ENCODE measurements at regions not wholly inside any gene's neighbourhood (a gene's known extent, or its start where the extent isn't known, plus 50 kb on each side); places are given as distances from the start of the nearest gene placed in this dataset.

DNA sequence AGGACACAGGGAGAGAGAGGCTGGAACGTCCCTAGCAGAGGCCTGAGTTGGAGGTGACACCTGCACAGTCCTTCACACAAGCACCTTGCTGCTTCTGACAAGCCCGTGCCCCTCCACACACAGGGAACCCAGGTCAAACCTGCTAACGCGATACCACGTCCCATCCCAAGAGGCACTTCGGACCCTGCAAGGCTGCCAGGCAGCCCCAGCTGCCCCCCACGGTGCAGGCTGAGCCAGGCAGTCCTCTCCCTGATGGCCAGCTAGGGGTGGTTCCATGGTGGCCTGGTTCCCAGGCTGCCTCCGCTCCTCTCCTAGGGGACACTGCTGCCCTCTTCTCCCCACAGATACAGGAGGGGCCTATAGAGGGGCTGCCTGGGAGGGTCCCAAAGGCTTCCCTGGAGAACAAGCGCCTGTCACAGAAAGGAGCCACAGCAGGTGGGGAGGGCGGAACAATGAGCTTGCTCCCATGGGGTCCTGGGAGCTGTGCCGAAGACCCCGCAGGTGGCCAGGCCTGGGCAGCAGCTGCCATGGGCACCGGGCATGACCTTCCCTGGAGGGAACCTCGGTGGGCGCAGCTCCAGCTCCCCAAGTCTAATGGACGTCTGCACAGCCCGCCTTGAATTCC is 434.2 kb upstream of the MYT1L start:
- DNase-seq (ENCODE audit: low spot score) = no peak

- DNase-seq (ENCODE audit: low spot score) = no peak
Observed at GRCh38 chr2:2764739-2765138, 433.7 kb upstream of the MYT1L start.

- DNase-seq (ENCODE audit: low spot score) = no peak
Observed at GRCh38 chr2:2764001-2764355, 432.9 kb upstream of the MYT1L start.

DNA sequence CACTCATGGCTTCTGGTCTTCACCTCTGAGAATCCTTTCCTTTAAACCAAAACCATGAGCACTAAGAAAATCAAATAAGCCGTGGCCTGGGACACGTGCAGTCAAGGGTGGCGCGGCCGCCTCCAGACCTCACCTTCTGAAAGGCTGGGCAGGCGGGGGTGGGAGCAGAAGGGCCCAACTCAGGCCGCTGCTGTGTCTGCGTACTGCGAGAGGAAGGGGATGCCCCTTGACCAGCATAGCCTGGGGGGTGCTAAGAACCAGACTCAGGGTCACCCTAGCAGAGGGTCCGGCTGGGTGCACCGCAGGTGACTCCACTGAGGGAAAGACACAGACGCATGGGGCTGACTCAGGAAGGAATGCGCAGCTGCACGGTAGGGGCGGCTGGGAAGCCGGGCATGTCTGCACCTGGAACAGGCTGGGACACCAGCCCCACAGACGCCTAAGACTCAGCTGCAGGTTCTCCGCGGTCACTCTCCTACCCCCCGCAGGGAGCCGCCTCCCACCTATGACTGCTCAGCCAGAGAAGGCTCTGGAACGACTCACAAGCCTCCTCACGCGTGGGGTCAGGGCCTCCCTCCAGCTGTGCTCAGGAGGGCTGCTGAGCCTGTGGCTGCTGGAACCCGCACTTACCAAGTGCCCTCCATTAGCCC is 432.4 kb upstream of the MYT1L start:
- no peak for DNase-seq (ENCODE audit: low spot score)

DNA sequence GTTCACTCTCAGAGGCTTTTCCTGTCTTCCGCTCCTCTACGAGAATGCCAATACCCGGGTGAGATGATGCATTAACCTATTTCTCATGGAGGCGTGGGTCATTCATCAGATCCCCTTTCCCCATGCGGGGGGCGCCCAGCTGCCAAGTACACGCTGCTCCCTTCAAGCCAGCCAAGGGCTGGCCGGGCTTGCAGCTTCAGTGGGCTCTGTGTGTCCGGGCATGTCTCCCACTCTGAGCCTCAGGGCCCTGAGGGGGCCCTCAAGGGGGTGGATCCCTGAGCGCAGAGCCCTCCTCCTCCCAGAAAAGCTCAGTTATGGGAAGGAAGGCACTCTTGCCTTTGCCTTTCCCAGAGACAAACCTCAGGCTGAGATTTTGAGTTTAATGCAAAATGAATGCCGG is 431.8 kb upstream of the MYT1L start:
- DNase-seq (ENCODE audit: low spot score) = no peak

GRCh38 chr2:2762166-2762908 is 431.3 kb upstream of the MYT1L start:
- no peak for DNase-seq (ENCODE audit: low spot score)

DNA sequence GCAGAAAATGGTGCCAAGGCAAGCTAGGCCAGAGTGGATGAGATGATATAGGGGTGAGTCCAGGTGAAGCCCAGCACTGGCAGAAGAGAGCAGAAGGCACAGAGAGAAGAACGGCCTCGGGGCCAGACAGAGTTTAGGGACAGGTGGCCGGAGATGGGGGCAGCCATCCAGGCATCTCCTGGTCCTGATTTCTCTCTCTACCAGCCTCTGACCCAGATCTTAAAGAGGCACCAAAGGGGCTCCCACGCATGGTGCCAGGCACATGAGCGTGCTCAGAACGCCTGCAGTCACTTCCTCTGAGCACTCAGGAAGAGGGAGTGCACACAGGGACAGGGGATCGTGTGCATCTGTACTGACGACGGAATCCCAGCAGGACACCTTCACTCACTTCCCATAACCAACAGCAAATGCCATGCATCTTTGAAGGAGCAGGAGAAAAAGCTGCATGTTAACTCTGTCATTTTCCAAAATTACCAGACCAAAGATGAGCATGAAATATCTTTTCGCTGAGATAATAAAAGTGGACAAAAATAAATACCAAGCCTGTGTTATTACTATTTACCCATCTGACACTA is 427.8 kb upstream of the MYT1L start:
- DNase-seq (ENCODE audit: low spot score) = no peak

- no peak for DNase-seq (ENCODE audit: low spot score)
Observed at GRCh38 chr2:2757764-2758163, 426.7 kb upstream of the MYT1L start.

GRCh38 chr2:2756886-2757285 is 425.8 kb upstream of the MYT1L start:
- DNase-seq (ENCODE audit: low spot score) = no peak

DNA sequence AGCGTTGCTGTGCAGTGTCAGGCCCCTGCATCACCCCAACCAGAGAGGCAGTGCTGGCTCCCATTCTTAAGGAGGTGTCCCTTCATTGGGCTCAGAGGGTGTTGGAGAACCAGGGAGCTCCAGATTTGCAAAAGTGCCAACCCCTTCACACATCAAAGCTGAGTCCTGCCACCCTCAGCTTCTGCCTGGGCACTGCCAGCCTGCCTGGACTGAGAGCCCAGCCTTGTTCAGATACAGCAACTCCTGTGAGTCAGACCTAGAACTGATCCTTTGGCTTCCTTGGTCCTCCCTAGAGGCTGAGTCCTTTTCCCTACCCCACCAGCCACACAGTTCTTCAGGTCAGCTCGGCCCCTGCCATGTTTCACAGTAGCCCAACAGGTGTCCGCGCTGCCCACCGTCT is 424.9 kb upstream of the MYT1L start:
- DNase-seq (ENCODE audit: low spot score) = no peak

- no peak for DNase-seq (ENCODE audit: low spot score)
Observed at GRCh38 chr2:2754940-2755339, 423.9 kb upstream of the MYT1L start.

DNA sequence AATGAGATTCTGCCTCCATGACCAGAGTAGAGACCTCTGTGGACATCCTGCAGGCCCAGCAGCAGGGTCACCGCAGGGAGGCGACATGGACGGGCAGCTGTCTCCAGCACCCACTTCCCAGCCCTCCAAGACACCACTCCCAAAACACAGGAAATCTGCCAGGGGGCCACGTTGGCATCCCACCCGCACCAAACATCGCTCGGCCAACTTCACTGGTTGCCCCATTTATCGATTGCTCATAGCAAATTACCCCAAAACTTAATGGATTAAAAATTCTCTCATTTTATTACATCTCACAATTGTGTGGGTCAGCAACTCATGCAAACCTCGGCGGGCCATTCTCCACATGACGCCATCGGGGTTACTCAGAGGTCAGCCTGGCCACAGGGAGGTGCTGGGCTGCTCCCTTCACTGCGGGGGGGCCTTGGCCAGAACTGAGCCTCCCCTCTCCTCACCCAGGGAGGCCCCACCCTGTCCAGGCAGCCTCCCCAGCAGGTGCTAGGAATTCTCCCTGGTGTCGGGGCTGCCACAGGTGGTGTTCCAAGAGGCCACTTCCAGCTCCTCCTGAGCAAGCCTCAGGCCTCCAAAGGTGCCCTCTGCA is 420.7 kb upstream of the MYT1L start:
- no peak for DNase-seq (ENCODE audit: low spot score)

GRCh38 chr2:2750867-2751714 is 420.0 kb upstream of the MYT1L start:
- no peak for DNase-seq (ENCODE audit: low spot score)

GRCh38 chr2:2749206-2749598 is 418.1 kb upstream of the MYT1L start:
- no peak for DNase-seq (ENCODE audit: low spot score)

DNA sequence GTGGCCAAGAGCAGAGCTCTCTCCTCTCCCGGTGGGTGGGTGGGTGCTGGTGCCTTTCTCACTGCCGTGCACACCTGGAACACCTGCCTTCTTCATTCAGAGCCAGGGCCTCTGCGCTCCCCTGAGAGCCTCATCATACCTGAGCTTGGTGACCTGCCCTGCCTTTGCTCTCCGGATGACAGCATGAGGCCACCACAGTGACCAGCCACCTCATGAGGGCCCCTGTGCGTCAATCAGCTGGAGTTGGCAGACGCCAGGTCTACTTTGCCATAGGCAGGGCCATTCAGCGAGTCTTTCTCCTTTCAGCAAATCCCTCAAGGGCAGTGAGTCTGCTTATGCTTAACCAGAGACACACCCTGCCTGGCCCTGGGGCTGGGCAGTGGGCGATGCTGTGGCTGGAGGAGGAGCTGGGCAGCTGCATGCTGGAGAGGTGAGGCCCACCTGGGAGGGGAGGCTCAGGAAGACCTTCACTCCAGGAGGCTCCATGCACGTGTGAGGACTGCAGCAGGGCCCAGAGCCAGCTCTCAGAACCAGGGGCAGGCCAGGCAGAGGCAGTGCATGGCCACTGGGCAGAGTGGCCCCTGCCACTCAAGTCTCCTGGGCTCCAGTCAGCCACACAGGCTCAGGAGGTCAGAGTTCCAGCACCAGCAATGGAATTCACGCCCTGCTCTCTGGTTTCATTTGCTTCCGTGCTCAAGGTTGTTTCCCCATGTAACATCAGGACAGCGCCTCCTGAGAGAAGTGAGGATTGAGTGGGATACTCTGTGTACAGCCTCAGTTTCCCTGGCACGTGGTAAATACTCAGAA is 417.5 kb upstream of the MYT1L start:
- no peak for DNase-seq (ENCODE audit: low spot score)

DNA sequence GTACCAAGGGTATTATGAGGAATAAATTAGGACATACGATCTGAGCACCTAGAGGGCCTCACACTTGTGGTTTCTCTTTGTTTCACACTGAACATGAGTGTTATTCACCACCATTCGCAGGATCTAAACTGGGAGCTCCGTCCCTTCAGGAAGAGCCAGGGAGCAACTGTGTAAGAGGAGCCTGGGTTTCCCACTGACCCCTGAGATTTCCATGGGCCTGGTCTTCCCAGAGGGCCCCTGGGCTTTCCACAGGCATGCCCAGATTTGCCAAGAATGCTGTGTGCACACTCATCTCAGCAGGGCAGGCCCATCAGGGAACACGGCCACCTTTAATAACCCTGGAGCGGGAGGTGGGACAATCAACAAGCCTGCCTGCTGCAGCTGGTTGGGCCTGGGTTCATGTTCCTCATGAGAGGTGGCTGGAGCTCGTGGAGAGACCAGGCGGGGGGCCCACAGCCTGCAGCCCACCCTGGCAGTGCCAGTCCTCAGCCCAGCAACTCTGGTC is 416.8 kb upstream of the MYT1L start:
- no peak for DNase-seq (ENCODE audit: low spot score)

GRCh38 chr2:2746731-2747130 is 415.7 kb upstream of the MYT1L start:
- peak; percentile 34 for DNase-seq (ENCODE audit: low spot score)

DNA sequence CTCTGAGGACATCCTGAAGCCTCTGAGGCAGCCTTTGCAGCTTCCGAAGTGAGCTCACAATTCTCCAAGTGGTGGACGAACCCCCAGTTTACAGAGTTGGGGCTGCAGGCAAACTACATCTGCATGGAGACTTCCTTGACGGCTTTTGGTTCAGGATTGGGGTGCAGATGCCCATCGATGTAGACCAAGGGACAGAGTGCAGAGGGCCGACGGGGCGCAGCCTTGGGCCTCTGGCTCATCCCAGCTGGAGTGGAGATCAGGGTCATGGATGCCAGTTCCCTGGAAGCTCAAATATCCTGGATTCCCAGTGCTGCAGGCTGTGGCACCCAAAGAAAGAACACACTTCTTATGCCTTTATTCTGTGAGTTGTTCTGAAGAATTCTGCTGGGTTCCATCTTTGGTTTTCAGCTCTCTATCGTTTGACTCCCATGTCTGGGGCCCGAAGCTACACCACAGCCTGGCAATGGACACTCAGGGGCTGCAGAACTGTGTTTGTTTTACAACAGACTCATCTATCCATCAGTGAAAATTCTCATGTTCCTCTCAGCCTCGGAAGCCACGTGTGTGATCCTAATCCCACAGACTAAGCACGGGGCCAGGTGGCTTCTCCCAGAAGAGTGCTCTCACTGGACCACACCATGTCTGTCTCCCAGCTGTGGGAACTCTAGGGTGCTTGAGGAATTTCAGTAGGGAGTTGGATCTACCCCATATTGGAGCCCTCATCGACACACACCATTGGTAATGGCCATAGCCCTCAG is 414.1 kb upstream of the MYT1L start:
- no peak for DNase-seq (ENCODE audit: low spot score)

DNA sequence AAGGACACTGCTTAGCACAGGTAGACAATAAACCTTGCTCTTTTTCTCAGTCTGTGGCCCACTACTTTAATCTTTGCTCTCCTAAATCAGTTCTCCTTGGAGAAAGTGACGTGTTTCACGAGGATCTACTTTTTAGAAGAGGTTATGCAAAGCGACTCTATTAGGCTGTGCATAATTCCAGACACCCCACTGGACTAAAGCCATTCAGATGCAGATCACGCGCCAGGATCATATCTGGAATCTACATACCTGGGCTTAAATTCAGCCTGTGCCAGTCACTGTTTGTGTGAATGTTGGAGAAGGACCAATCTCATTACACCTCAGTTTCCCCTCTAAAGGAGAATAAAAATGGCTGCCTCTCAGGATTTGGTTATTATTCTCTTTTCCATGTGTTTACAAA is 413.0 kb upstream of the MYT1L start:
- no peak for DNase-seq (ENCODE audit: low spot score)

DNA sequence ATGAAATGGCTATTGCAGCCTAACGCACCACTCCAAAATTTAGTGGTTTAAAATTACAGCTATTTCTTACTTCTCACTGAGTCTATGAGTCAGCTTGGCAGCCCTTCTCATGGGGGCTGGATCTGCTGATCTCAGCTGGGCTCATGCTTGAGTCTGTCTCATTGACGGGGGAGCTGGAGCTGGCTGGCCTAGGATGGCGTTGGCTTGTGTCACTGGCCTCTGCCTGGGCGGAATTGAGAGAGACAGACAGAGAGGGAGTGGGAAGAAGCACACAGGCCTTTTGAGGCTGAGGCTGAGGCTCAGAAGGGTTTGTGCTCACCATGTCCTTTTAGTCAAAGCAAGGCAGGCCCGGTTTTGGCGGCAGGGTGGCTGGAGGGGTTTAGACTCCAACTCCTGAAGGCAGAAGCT is 412.1 kb upstream of the MYT1L start:
- DNase-seq (ENCODE audit: low spot score) = peak; percentile 61
